Ectodermal cell (in vitro differentiated cells): ENCODE measurements at regions not wholly inside any gene's neighbourhood (a gene's known extent, or its start where the extent isn't known, plus 50 kb on each side); places are given as distances from the start of the nearest gene placed in this dataset.

ENCODE experiments used
- H3K27ac ChIP-seq: 2 replicates; pipeline ENCODE4 v1.7.0; 2013; ENCODE audit warnings: mild to moderate bottlenecking, low read depth, low read length; ENCODE audit not compliant: insufficient read depth, poor library complexity, severe bottlenecking
- H3K27me3 ChIP-seq: 2 replicates; pipeline ENCODE4 v1.7.0; 2013; ENCODE audit warnings: mild to moderate bottlenecking, low read length; ENCODE audit not compliant: insufficient read depth, control insufficient read depth, poor library complexity, severe bottlenecking
- H3K36me3 ChIP-seq: one replicate; pipeline ENCODE4 v1.7.0; 2013; ENCODE audit warnings: low read length; ENCODE audit not compliant: control insufficient read depth, insufficient read depth
- H3K4me1 ChIP-seq: one replicate; pipeline ENCODE4 v1.7.0; 2013; ENCODE audit warnings: low read length; ENCODE audit not compliant: control insufficient read depth, insufficient read depth
- H3K4me3 ChIP-seq: 2 replicates; pipeline ENCODE4 v1.7.0; 2013; ENCODE audit warnings: low read depth, low read length, control low read depth; ENCODE audit not compliant: insufficient read depth
- H3K9me3 ChIP-seq: 2 replicates; pipeline ENCODE4 v1.7.0; 2013; ENCODE audit warnings: mild to moderate bottlenecking, low read length, moderate library complexity; ENCODE audit not compliant: control insufficient read depth
- WGBS, 2 experiments: methylation state at CpG; one replicate each; pipeline ENCODE4 v1.1.7; 2013; ENCODE audit warnings: missing lambda C conversion rate in 2 of 2; 5-methylcytosine and 5-hydroxymethylcytosine counted together

DNA sequence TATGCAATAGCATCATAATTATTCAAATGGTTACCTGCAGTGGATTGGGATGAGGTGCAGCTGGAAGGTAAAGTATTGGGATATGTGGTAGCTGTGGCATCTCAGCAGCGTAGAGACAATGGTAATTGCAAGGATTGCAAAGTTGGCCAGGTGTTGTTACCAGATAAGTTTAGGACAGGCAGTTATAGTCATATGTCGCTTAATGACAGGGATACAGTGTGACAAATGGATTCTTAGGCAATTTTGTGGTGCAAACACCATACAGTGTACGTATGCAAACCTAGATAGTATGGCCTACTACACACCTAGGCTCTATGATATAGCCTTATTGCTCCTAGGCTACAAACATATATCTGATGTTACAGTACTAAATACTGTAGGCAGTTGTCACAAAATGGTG lies 163.5 kb upstream of the LYZL2 start:
- Histone ChIP-seq H3K27me3 (no peaks in the 10 kb centered on the region), H3K27ac (no peak overlapping the region), H3K9me3 (no peaks in the 10 kb centered on the region), H3K4me1 (no peaks in the 10 kb centered on the region), H3K4me3 (no peak overlapping the region), H3K36me3 (no peaks in the 10 kb centered on the region)
- WGBS, 2 experiments: 92 to 95% methylated on average over 3 of the region's 3 CpGs

DNA sequence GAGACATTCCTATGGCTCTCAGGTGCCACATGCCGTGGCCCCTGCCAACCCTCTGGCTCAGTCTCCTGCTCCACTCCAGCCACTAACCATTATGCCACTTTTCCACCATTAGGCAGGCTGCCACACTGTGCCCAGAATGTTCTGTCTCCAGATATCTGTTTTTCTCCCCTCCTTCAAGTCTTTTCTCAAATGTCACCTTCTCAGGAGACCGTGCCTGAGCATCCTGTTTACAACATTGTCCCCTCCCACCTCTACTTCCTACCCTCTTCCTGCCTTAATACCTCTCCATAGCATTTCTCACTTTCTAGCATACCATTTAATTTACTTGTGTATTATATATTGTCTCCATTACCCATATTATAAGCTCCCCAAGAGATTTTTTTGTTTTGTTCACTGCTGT lies 162.5 kb upstream of the LYZL2 start:
- Histone ChIP-seq H3K27me3 (no peaks in the 10 kb centered on the region), H3K9me3 (no peaks in the 10 kb centered on the region), H3K27ac (no peak overlapping the region), H3K4me3 (no peak overlapping the region), H3K4me1 (no peaks in the 10 kb centered on the region), H3K36me3 (no peaks in the 10 kb centered on the region)
- 95% methylated on average over 2 of the region's 2 CpGs for WGBS, 2 experiments

DNA sequence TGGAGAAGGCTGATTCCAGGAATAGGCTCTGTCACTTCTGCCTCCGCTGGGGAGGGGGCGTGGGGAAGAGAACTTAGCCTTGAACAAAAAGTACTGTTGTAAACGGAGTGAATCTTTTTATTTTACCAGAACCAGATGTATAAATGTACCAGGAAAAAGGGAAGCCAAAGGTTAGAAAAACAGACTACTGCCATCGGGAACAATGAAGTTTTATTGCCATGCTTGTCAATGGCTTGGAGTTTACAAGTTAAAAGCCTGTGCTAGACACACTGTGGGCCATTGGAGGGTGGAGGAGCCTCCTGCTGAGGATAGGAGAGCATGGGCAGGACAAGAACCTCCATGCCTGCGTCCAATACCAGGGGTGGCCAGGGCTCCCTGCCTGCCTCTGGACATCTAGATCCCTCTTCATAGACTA lies 161.7 kb upstream of the LYZL2 start:
- 89 to 92% methylated on average over 5 of the region's 5 CpGs for WGBS, 2 experiments
- Histone ChIP-seq H3K9me3 (no peaks in the 10 kb centered on the region), H3K27me3 (no peaks in the 10 kb centered on the region), H3K36me3 (no peaks in the 10 kb centered on the region), H3K4me3 (no peak overlapping the region), H3K4me1 (no peaks in the 10 kb centered on the region), H3K27ac (no peak overlapping the region)

DNA sequence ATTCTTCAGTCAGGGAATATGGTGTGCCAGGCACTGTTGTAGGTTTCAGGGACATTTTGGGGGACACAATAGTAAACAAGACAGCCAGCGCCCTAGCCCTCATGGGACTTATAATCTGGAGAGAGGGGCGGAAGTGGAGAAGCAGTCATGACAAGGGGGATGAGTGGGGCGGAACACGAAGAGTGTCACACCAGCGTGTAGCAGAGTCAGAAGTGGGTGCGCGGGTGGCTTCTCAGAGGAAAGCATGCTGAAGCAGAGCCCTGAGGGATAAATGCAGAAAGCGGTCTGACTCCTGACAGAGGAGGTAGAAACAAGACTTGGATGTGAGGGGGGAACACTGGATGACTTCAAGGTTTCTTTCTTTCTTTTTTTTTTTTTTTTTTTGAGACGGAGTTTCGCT lies 160.3 kb upstream of the LYZL2 start:
- no peaks in the 10 kb centered on the region for H3K4me1 ChIP-seq
- H3K4me3 ChIP-seq: no peak overlapping the region
- no peak overlapping the region for H3K27ac ChIP-seq
- H3K36me3 ChIP-seq: no peaks in the 10 kb centered on the region
- no peaks in the 10 kb centered on the region for H3K27me3 ChIP-seq
- no peaks in the 10 kb centered on the region for H3K9me3 ChIP-seq
- WGBS, 2 experiments: 92 to 96% methylated on average over 10 of the region's 10 CpGs

DNA sequence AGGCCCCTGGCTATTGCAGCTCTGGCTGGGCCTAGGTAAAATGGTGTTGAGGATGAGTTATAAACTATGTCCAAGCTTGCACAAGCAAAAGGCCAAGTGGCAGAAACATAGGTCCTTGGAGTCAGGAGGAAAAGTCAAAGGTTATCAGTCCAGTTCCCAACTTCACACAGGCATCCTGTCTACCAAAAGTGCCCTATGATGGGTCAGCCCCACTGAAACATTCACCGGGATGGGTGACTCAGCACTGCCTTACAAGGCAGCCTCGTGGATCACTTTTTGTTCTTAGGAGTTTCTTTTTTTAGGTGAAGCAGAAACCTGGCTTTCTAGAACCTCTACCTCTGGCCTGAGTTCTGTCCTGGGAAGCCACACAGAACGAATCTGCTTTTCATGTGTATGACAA lies 158.8 kb upstream of the LYZL2 start:
- 81 to 86% methylated on average over 3 of the region's 3 CpGs for WGBS, 2 experiments

DNA sequence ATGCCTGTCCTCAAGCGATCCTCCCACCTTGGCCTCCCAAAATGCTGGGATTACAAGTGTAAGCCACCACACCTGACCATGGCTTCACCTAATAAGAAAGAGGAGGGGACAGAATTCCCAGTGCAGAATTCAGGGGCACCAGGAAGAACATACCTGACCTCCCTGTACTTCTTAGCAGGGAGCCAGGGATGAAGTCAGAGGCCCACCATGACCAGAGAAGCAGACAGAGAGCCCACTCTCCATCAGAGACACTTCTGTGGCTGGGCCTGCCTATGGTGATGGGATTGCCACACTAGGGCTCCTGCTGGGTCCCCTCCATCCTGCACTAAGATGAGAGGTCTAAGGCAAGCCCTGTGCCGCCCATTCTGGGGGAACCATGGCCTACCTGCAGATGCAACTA lies 157.4 kb upstream of the LYZL2 start:
- Histone ChIP-seq H3K4me3 (no peak overlapping the region), H3K9me3 (no peaks in the 10 kb centered on the region), H3K27ac (no peak overlapping the region), H3K36me3 (no peaks in the 10 kb centered on the region), H3K4me1 (no peaks in the 10 kb centered on the region), H3K27me3 (no peaks in the 10 kb centered on the region)
- 93 to 98% methylated on average over 2 of the region's 2 CpGs for WGBS, 2 experiments

More for the DNA sequence above, 158.8 kb upstream of the LYZL2 start:
- no peaks in the 10 kb centered on the region for H3K36me3 ChIP-seq
- no peaks in the 10 kb centered on the region for H3K9me3 ChIP-seq
- no peaks in the 10 kb centered on the region for H3K4me1 ChIP-seq
- no peaks in the 10 kb centered on the region for H3K27me3 ChIP-seq
- no peak overlapping the region for H3K27ac ChIP-seq
- no peak overlapping the region for H3K4me3 ChIP-seq

DNA sequence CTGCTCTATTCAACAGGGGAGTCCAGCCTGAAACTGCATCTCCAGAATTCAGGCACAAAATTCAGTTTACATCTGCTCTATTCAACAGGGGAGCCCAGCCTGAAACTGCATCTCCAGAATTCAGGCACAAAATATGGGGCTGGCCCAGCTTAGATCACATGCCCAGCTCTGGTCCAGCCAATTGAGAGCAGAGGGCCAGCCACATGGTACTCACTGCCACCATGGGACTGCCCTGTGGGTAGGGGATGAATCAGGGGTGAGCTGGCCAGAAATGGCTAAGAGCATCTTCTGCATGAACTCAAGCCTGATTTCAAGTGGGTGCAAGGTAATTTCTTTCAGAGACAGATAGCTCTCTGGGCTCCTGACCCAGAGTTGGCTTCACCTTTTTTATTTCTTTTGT lies 156.6 kb upstream of the LYZL2 start:
- H3K4me3 ChIP-seq: no peak overlapping the region
- H3K9me3 ChIP-seq: no peaks in the 10 kb centered on the region

DNA sequence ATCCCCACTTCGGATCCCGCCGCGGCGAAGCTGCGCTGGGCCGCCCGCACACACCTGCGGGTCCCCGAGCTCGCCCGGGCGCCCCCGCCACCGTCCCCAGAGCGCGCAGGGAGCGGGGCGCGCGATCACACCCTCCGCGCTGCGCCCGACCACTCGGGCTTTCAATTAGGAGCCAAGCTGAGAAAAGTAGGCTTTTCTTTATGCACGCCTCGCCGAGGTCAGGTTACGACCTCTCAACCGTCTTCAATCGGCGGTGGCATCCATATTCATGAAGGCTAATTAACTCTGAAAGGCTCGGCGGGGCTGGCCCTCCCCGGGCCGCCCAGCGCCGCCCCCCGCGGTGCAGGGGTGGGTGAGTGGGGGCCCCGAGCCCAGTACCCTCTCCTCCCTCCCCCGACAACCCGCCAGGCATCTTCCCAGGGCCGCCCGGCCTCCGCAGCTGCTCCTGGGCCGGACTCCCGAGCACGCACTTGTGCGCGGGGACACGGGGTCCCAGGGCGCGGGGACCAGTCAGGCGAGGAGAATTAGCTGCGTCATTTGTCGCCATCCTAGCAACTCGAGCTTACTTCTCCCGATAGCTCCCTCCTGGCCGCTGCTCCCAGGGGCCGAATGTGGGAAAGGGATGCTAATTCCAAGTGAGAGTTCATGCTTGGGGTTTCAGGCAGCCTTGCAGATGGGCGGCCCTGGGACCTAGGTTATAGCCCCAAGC lies 155.5 kb upstream of the LYZL2 start:
- Histone ChIP-seq H3K27ac (peak overlapping the region; percentile 83), H3K9me3 (no peaks in the 10 kb centered on the region), H3K4me3 (peak overlapping the region; percentile 50), H3K27me3 (no peaks in the 10 kb centered on the region), H3K36me3 (no peaks in the 10 kb centered on the region), H3K4me1 (no peaks in the 10 kb centered on the region)
- 0 to 1% methylated on average over 63 of the region's 63 CpGs for WGBS, 2 experiments

More for the DNA sequence above, 156.6 kb upstream of the LYZL2 start:
- Histone ChIP-seq H3K36me3 (no peaks in the 10 kb centered on the region), H3K4me1 (no peaks in the 10 kb centered on the region), H3K27me3 (no peaks in the 10 kb centered on the region), H3K27ac (no peak overlapping the region)

DNA sequence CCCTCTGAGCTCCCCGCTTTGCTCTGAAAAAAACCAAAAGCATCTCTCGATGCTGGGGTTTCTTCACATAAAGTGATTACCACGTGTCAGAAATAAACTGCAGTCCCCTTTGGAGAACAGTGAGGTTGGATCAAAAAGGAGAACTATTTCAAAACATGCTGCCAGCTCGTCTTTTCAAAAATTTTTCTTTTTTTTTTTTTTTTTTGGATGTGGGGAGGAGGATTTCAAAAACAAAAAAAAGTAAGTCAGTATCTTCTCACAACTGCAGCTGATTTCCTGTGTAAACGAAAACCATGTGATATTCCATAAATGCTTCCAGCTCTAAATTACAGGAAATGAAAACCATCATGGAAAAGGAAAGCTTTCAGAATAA lies 155.0 kb upstream of the LYZL2 start:
- peak overlapping the region; percentile 83 for H3K27ac ChIP-seq
- H3K4me3 ChIP-seq: peak overlapping the region; percentile 50
- H3K36me3 ChIP-seq: no peaks in the 10 kb centered on the region
- H3K4me1 ChIP-seq: no peaks in the 10 kb centered on the region
- WGBS, 2 experiments: 1 to 2% methylated on average over 4 to 5 of the region's 5 CpGs
- H3K9me3 ChIP-seq: no peaks in the 10 kb centered on the region
- no peaks in the 10 kb centered on the region for H3K27me3 ChIP-seq

DNA sequence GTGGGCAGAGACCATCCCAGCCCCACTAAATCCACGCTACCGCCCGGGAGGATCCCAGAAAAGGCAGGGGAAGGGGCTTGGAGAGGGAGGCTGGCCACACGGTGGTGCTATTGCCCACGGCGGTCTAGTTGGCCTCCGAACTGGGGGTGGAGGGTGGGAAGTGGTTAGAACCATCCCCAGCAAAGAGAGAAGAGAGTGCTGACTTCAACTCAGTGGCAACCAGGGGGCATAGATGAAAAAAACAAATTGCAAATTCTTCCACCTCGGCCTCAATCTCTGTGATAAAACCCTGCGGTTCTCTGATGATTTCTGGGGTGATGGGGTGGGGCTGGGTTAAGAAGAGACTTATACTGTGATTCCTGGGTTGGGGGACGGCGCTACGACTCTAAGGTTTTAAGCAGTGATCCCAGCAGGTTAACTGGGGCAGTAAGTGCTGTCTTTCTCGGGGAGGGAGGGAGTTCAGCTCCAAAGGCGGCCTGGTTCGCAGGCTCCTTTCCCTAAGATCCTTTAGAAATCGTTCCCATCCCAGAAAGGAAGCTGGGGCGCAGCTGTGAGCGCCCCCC lies 154.5 kb upstream of the LYZL2 start:
- WGBS, 2 experiments: 2 to 5% methylated on average over 17 to 18 of the region's 18 CpGs
- H3K4me1 ChIP-seq: no peaks in the 10 kb centered on the region
- H3K27me3 ChIP-seq: no peaks in the 10 kb centered on the region
- H3K27ac ChIP-seq: peak overlapping the region; percentile 83
- peak overlapping the region; percentile 50 for H3K4me3 ChIP-seq
- no peaks in the 10 kb centered on the region for H3K9me3 ChIP-seq
- no peaks in the 10 kb centered on the region for H3K36me3 ChIP-seq
